ENCODE measurements at regions not wholly inside any gene's neighbourhood (a gene's known extent, or its start where the extent isn't known, plus 50 kb on each side); places are given as distances from the start of the nearest gene placed in this dataset.

GRCh38 chr5:123858938-123859337 lies 347.0 kb downstream of the CSNK1G3 start:
- no peak for TF ChIP-seq GATA2 (IDR thresholded peaks at IDR 0.05; ENCODE audit: low read depth, low read length)
- no peak for TF ChIP-seq GATA3 (IDR thresholded peaks at IDR 0.05; ENCODE audit: low read depth, low read length)

Measured in SH-SY5Y (cell line).